GM12864 (cell line): ENCODE measurements at regions not wholly inside any gene's neighbourhood (a gene's known extent, or its start where the extent isn't known, plus 50 kb on each side); places are given as distances from the start of the nearest gene placed in this dataset.
"Not testable (repeated sequence)": the region's sequence is repeated elsewhere in the genome, so short reads cannot be mapped to it uniquely, and the experiment has no call there.

ENCODE experiments used
- DNase-seq: peaks from one replicate; pipeline ENCODE4 v3.0.0-alpha.2; 2011; ENCODE audit warnings: low read depth
- H3K4me3 ChIP-seq: 2 replicates; pipeline ENCODE4 v1.5.1; 2011; ENCODE audit warnings: mild to moderate bottlenecking, low read depth, low read length, control low read depth
- TF ChIP-seq, protein P1 (sequence below): IDR thresholded peaks from 2 replicates; pipeline ENCODE4 v1.5.1; 2011; ENCODE audit warnings: low read depth, mild to moderate bottlenecking, moderate library complexity, low read length, control low read depth, inconsistent platforms; ENCODE audit errors: missing control alignments

DNA sequence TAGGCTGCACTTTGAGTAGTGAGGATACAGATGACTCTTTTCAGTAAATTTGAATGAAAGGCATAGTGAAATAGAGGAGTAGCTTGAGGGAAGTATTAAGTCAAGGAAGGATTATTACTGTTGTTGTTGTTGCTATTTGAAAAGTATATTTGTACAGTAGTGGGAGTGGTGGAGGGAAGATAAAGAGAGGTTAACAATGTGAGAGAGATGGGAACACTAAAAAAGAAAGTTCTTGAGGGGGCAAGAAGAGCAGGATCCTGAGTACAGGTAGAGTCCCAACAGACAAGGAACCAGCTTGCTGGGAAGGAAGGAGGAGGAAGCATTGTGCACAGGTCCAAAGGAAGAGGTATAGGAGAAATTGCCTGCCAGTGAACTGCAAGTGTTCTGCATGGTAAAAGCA is 75.6 kb upstream of the GOLGA8B start:
- no peak overlapping the region for H3K4me3 ChIP-seq
- no peak for DNase-seq
- TF ChIP-seq, protein P1, sequence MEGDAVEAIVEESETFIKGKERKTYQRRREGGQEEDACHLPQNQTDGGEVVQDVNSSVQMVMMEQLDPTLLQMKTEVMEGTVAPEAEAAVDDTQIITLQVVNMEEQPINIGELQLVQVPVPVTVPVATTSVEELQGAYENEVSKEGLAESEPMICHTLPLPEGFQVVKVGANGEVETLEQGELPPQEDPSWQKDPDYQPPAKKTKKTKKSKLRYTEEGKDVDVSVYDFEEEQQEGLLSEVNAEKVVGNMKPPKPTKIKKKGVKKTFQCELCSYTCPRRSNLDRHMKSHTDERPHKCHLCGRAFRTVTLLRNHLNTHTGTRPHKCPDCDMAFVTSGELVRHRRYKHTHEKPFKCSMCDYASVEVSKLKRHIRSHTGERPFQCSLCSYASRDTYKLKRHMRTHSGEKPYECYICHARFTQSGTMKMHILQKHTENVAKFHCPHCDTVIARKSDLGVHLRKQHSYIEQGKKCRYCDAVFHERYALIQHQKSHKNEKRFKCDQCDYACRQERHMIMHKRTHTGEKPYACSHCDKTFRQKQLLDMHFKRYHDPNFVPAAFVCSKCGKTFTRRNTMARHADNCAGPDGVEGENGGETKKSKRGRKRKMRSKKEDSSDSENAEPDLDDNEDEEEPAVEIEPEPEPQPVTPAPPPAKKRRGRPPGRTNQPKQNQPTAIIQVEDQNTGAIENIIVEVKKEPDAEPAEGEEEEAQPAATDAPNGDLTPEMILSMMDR, result no peak

- H3K4me3 ChIP-seq, result no peak overlapping the region
- TF ChIP-seq, protein P1, result no peak
- DNase-seq, result no peak
These were observed 74.1 kb upstream of the GOLGA8B start for GRCh38 chr15:34657469-34658127.

- TF ChIP-seq, protein P1, result no peak
These were observed 72.8 kb upstream of the GOLGA8B start for GRCh38 chr15:34656005-34656796.

GRCh38 chr15:34655326-34655725 is 71.9 kb upstream of the GOLGA8B start:
- TF ChIP-seq, protein P1, result no peak
- H3K4me3 ChIP-seq, result no peak overlapping the region
- DNase-seq, result no peak

More at GRCh38 chr15:34656005-34656796, 72.8 kb upstream of the GOLGA8B start:
- no peak overlapping the region for H3K4me3 ChIP-seq
- no peak for DNase-seq

DNA sequence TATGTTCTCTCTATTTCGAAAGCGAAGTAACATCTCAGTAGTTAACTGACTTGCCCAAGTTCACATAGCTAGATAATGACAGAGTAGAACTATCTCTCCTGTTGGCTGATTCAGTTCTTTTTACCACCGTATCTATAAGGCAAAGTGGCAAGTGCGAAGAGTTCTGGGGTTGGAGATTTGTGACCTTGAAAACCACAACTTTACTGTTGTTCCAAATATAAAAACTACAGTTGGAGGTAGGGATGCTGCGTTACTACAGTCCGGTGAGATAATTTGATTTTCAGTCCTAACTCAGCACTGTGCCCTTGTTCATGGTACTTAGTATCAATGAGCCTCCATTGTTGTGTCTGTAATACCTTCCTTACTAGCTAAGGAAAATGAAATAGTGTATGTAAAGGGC is 71.2 kb upstream of the GOLGA8B start:
- TF ChIP-seq, protein P1, result no peak

GRCh38 chr15:34653992-34654391 is 70.5 kb upstream of the GOLGA8B start:
- no peak overlapping the region for H3K4me3 ChIP-seq
- TF ChIP-seq, protein P1, result no peak
- DNase-seq, result no peak

More for the DNA sequence above, 71.2 kb upstream of the GOLGA8B start:
- no peak for DNase-seq
- H3K4me3 ChIP-seq, result no peak overlapping the region

DNA sequence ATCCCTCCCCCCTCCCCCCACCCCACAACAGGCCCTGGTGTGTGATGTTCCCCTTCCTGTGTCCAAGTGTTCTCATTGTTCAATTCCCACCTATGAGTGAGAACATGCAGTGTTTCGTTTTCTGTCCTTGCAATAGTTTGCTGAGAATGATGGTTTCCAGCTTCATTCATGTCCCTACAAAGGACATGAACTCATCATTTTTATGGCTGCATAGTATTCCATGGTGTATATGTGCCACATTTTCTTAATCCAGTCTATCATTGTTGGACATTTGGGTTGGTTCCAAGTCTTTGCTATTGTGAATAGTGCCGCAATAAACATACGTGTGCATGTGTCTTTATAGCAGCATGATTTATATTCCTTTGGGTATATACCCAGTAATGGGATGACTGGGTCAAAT is 69.9 kb upstream of the GOLGA8B start:
- H3K4me3 ChIP-seq, DNase-seq: not testable (repeated sequence)
